ENCODE measurements at regions not wholly inside any gene's neighbourhood (a gene's known extent, or its start where the extent isn't known, plus 50 kb on each side); places are given as distances from the start of the nearest gene placed in this dataset.

GRCh38 chr5:29218138-29218537 is 1975.3 kb upstream of the CDH6 start:
- TF ChIP-seq CTCF (IDR thresholded peaks at IDR 0.05; ENCODE audit: low read depth, low read length) = peak; percentile 27; the same call in 1 of the 2 replicates
- TF ChIP-seq EZH2phosphoT487 (IDR thresholded peaks at IDR 0.05; ENCODE audit: low read depth) = no peak

Data from OCI-LY3 (cell line).